SK-N-MC (cell line): ENCODE measurements at regions not wholly inside any gene's neighbourhood (a gene's known extent, or its start where the extent isn't known, plus 50 kb on each side); places are given as distances from the start of the nearest gene placed in this dataset.

Experiments
- EZH2 ChIP-seq: fragments of 200-600 bp; sonication (generic); IDR thresholded peaks from one replicate; pipeline ENCODE4 v1.6.1; 2017; ENCODE audit warnings: antibody characterized with exemption
- POLR2AphosphoS5 ChIP-seq: IDR thresholded peaks from 2 replicates; pipeline ENCODE4 v1.6.1; 2012; ENCODE audit warnings: mild to moderate bottlenecking, low read depth, low read length, borderline replicate concordance

- TF ChIP-seq POLR2AphosphoS5 (no peak), EZH2 (no peak)
Observed at GRCh38 chr10:36943544-36943943, 181.9 kb upstream of the ANKRD30A start.
